A549 (cell line): ENCODE measurements at regions not wholly inside any gene's neighbourhood (a gene's known extent, or its start where the extent isn't known, plus 50 kb on each side); places are given as distances from the start of the nearest gene placed in this dataset.

Experiments used
- ATAC-seq, 2 experiments: fragments of 200-7000 bp in 1 of 2; fragments of >200 bp in 1 of 2; cut with Nextera tagmentation in 1 of 2; cut with Tn5 transposase in 1 of 2; 3 replicates each; pipeline versions ENCODE4 v1.8.0 to v1.9.1; 2018 to 2020; ENCODE audit warnings: mild to moderate bottlenecking in 1 of 2, moderate library complexity in 1 of 2
- CTCF ChIA-PET: fragments of 300-600 bp; sonication (Branson Sonifier 250); formaldehyde crosslinking; extraction: SDS; loops from one replicate; lab custom pipeline; 2021; ENCODE audit warnings: antibody characterized with exemption, inconsistent platforms; lab: Yijun Ruan, JAX
- POLR2A ChIA-PET: fragments of 350-600 bp; formaldehyde crosslinking; extraction: SDS; loops from one replicate; lab custom pipeline; 2021; ENCODE audit warnings: antibody characterized with exemption, inconsistent platforms; lab: Yijun Ruan, JAX
- DNase-seq, 2 experiments: peaks; one replicate each; pipeline versions ENCODE4 v3.0.0 to v3.0.0-alpha.2; 2011 to 2016; ENCODE audit warnings: low read depth in 1 of 2, low spot score in 1 of 2
- FAIRE-seq: peaks from 2 replicates; lab custom pipeline; 2011; peaks lifted over from hg19 to GRCh38; lab: Jason Lieb, UNC
- H3K27ac ChIP-seq, 2 experiments: fragments of >200 bp; sonication (Bioruptor Twin); formaldehyde crosslinking; 3 replicates each; pipeline ENCODE4 v1.5.1; 2016 to 2017
- H3K4me1 ChIP-seq: fragments of >200 bp; sonication (Bioruptor Twin); formaldehyde crosslinking; 3 replicates; pipeline ENCODE4 v1.6.1; 2016
- H3K4me2 ChIP-seq: fragments of >200 bp; sonication (Bioruptor Twin); formaldehyde crosslinking; 3 replicates; pipeline ENCODE4 v1.6.1; 2016
- H3K4me3 ChIP-seq: fragments of >200 bp; sonication (Bioruptor Twin); formaldehyde crosslinking; 3 replicates; pipeline ENCODE4 v1.5.1; 2016
- H3K9me3 ChIP-seq: fragments of >200 bp; sonication (Bioruptor Twin); formaldehyde crosslinking; 3 replicates; pipeline ENCODE4 v1.6.1; 2016
- FOSL2 ChIP-seq, 2 experiments: fragments of 450-650 bp in 1 of 2; fragments of >200 bp in 1 of 2; sonication (Bioruptor Twin) in 1 of 2; formaldehyde crosslinking; IDR thresholded peaks; 2 replicates each; pipeline versions ENCODE4 v1.5.0 to v1.6.1; 2016 to 2020; ENCODE audit warnings: mild to moderate bottlenecking in 1 of 2, moderate library complexity in 1 of 2
- HEYL ChIP-seq: fragments of 250-450 bp; sonication (Bioruptor Pico); IDR thresholded peaks from 2 replicates; pipeline ENCODE4 v1.8.0; 2021; ENCODE audit warnings: mild to moderate bottlenecking, moderate library complexity
- JUN ChIP-seq, 2 experiments: fragments of >200 bp; sonication (Bioruptor Twin); formaldehyde crosslinking; IDR thresholded peaks; 2 replicates in 1 of 2; 3 replicates in 1 of 2; pipeline ENCODE4 v1.6.1; 2016 to 2017
- KDM1A ChIP-seq: fragments of 200-600 bp; sonication (generic); IDR thresholded peaks from 2 replicates; pipeline ENCODE4 v1.6.1; 2016; ENCODE audit warnings: low read depth, mild to moderate bottlenecking
- KDM5A ChIP-seq: fragments of 200-600 bp; sonication (generic); IDR thresholded peaks from 2 replicates; pipeline ENCODE4 v1.6.1; 2016; ENCODE audit warnings: antibody characterized with exemption, mild to moderate bottlenecking
- MYC ChIP-seq: IDR thresholded peaks from 2 replicates; pipeline ENCODE4 v1.6.1; 2012; ENCODE audit warnings: mild to moderate bottlenecking, inconsistent platforms, low read length, improper control_type of control experiment, borderline replicate concordance
- NFE2L2 ChIP-seq: fragments of 150-350 bp; conservative IDR thresholded peaks from 2 replicates; pipeline ENCODE4 v1.6.1; 2014; ENCODE audit warnings: low read length
- NPAS2 ChIP-seq: fragments of 250-450 bp; sonication (Bioruptor Pico); IDR thresholded peaks from 2 replicates; pipeline ENCODE4 v1.8.0; 2022; ENCODE audit warnings: mild to moderate bottlenecking, moderate library complexity, borderline replicate concordance
- NR3C1 ChIP-seq: fragments of >200 bp; sonication (Bioruptor Twin); formaldehyde crosslinking; IDR thresholded peaks from 3 replicates; pipeline ENCODE4 v1.6.1; 2017
- PHF8 ChIP-seq: fragments of 200-600 bp; sonication (generic); IDR thresholded peaks from 2 replicates; pipeline ENCODE4 v1.6.1; 2016; ENCODE audit warnings: low read depth, mild to moderate bottlenecking, antibody characterized with exemption, moderate library complexity, borderline replicate concordance
- RFX5 ChIP-seq: fragments of 450-650 bp; IDR thresholded peaks from 2 replicates; pipeline ENCODE4 v1.7.1; 2014; ENCODE audit warnings: antibody characterized with exemption, mild to moderate bottlenecking, moderate library complexity
- RNF2 ChIP-seq: fragments of 200-600 bp; sonication (generic); IDR thresholded peaks from 2 replicates; pipeline ENCODE4 v1.6.1; 2016; ENCODE audit warnings: low read depth, mild to moderate bottlenecking, antibody characterized with exemption, moderate library complexity, borderline replicate concordance
- WGBS: methylation state at CpG from one replicate; pipeline ENCODE4 v1.1.6; 2017; ENCODE audit errors: missing lambda C conversion rate; 5-methylcytosine and 5-hydroxymethylcytosine counted together
- TF ChIP-seq, protein P1 (sequence below): IDR thresholded peaks from 2 replicates; pipeline ENCODE4 v1.6.1; 2012; ENCODE audit warnings: low read depth, borderline replicate concordance
- TF ChIP-seq, protein P2 (sequence below): IDR thresholded peaks from 2 replicates; pipeline ENCODE4 v1.6.1; 2012
- TF ChIP-seq, protein P3 (sequence below): fragments of >200 bp; sonication (Bioruptor Twin); formaldehyde crosslinking; IDR thresholded peaks from 3 replicates; pipeline ENCODE4 v1.5.1; 2016
- TF ChIP-seq, protein P4 (sequence below): fragments of 250-450 bp; sonication (Bioruptor Pico); IDR thresholded peaks from 2 replicates; pipeline ENCODE4 v1.5.0; 2021; ENCODE audit warnings: mild to moderate bottlenecking, moderate library complexity, borderline replicate concordance
- TF ChIP-seq, protein P5 (sequence below): fragments of 200-600 bp; sonication (generic); IDR thresholded peaks from 2 replicates; pipeline ENCODE4 v1.6.1; 2016; ENCODE audit warnings: antibody characterized with exemption, mild to moderate bottlenecking, moderate library complexity

DNA sequence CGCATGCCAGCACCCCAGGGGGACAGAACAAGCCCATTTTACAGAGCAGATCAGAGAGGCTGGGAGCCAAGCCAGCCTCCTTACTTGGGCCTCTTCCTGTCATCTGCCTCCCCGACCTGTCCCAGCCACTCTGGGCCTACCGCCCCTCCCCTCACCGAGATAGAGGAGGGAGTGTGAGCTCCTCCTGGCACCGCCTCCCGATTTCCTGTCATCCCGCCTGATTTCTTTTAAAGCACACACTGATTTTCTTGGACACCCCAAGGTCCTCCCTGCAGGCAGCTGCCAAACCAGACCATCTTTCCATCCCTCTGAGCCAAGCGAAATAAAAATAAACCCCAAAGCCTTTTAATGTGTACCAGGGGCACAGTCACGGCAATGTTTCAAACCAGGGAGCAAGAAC lies 108.4 kb downstream of the RFLNA start:
- Histone ChIP-seq H3K27ac (peak overlapping the region in 1 of 2 experiments; percentile 9; a peak in 1 of 6 replicates), H3K9me3 (no peaks in the 10 kb centered on the region), H3K4me2 (no peak overlapping the region), H3K4me1 (peaks cover 32% of the 10 kb centered on the region), H3K4me3 (no peak overlapping the region)
- DNase-seq = no peak
- ATAC-seq = no peak
- ChIA-PET CTCF (interaction anchor here (1.0 to 9.7 kb wide), 3 partner anchors 14 to 33 kb away, joined by 3 to 100 read pairs (median 4); no protein-coding TSS in a partner anchor), POLR2A (no interaction called here)
- TF ChIP-seq MYC = no peak
- TF ChIP-seq, protein P1, sequence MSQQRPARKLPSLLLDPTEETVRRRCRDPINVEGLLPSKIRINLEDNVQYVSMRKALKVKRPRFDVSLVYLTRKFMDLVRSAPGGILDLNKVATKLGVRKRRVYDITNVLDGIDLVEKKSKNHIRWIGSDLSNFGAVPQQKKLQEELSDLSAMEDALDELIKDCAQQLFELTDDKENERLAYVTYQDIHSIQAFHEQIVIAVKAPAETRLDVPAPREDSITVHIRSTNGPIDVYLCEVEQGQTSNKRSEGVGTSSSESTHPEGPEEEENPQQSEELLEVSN = no peak
- TF ChIP-seq, protein P2, sequence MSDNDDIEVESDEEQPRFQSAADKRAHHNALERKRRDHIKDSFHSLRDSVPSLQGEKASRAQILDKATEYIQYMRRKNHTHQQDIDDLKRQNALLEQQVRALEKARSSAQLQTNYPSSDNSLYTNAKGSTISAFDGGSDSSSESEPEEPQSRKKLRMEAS = no peak
- TF ChIP-seq, protein P3, sequence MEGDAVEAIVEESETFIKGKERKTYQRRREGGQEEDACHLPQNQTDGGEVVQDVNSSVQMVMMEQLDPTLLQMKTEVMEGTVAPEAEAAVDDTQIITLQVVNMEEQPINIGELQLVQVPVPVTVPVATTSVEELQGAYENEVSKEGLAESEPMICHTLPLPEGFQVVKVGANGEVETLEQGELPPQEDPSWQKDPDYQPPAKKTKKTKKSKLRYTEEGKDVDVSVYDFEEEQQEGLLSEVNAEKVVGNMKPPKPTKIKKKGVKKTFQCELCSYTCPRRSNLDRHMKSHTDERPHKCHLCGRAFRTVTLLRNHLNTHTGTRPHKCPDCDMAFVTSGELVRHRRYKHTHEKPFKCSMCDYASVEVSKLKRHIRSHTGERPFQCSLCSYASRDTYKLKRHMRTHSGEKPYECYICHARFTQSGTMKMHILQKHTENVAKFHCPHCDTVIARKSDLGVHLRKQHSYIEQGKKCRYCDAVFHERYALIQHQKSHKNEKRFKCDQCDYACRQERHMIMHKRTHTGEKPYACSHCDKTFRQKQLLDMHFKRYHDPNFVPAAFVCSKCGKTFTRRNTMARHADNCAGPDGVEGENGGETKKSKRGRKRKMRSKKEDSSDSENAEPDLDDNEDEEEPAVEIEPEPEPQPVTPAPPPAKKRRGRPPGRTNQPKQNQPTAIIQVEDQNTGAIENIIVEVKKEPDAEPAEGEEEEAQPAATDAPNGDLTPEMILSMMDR = no peak
- no peak for FAIRE-seq
- WGBS = 86% methylated on average over 9 of the region's 9 CpGs

DNA sequence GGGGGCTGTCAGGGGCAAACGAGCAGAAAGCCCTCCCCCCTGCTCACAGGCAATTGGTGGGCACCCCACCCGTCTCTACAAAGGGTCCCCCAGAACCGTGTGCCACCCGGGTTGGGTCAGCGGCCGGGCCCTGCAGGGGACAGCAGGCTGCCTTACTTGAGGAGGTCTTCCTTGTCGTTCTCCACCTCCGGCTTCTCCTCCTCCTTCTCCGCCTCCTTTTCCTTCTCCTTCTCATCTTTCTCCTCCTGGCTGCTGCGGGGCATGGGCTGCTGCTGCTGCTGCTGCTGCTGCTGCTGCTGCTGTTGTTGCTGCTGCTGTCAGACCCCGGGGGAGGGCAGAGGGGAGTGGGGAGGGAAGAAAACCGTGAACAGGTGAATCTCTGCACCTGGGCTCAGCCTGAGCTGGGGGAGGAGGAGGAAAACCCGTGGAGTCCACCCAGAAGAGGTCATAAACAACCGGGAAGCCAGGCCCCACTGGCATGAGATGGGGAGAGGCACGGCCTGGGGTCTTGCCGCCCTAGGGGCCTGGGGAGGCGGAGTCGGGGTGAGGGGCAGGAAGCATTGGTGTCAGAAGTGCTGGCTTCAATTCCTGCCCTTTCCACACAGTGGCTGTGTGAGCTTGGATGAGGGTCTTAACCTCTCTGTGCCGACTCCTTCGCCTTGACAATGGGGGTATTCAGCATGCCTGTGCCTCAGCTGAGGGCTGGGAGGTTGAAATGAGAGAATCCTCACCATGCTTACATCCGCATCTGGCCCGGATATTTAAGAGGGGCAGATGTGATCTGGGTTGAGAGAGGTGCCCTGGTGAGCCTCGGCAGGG lies 107.6 kb downstream of the RFLNA start:
- no peak for DNase-seq
- Histone ChIP-seq H3K4me1 (peaks cover 40% of the 10 kb centered on the region), H3K4me3 (no peak overlapping the region), H3K9me3 (no peaks in the 10 kb centered on the region), H3K4me2 (no peak overlapping the region), H3K27ac (no peak overlapping the region; a peak in 1 of 6 replicates)
- WGBS = 85% methylated on average over 22 of the region's 23 CpGs
- no peak for TF ChIP-seq NR3C1
- TF ChIP-seq RNF2 = no peak
- no peak for TF ChIP-seq HEYL (CRISPR knock-in tag)
- TF ChIP-seq, protein P1 = no peak
- no peak for TF ChIP-seq JUN (IDR thresholded peaks at IDR 0.05)
- TF ChIP-seq NFE2L2 = no peak
- no peak for TF ChIP-seq KDM1A
- TF ChIP-seq FOSL2 (IDR thresholded peaks at IDR 0.05) = no peak
- TF ChIP-seq FOSL2 (CRISPR knock-in tag; IDR thresholded peaks at IDR 0.05) = no peak
- no peak for TF ChIP-seq RFX5
- TF ChIP-seq NPAS2 = no peak
- TF ChIP-seq, protein P4, sequence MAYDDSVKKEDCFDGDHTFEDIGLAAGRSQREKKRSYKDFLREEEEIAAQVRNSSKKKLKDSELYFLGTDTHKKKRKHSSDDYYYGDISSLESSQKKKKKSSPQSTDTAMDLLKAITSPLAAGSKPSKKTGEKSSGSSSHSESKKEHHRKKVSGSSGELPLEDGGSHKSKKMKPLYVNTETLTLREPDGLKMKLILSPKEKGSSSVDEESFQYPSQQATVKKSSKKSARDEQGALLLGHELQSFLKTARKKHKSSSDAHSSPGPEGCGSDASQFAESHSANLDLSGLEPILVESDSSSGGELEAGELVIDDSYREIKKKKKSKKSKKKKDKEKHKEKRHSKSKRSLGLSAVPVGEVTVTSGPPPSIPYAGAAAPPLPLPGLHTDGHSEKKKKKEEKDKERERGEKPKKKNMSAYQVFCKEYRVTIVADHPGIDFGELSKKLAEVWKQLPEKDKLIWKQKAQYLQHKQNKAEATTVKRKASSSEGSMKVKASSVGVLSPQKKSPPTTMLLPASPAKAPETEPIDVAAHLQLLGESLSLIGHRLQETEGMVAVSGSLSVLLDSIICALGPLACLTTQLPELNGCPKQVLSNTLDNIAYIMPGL = no peak
- no peak for TF ChIP-seq KDM5A
- TF ChIP-seq, protein P5, sequence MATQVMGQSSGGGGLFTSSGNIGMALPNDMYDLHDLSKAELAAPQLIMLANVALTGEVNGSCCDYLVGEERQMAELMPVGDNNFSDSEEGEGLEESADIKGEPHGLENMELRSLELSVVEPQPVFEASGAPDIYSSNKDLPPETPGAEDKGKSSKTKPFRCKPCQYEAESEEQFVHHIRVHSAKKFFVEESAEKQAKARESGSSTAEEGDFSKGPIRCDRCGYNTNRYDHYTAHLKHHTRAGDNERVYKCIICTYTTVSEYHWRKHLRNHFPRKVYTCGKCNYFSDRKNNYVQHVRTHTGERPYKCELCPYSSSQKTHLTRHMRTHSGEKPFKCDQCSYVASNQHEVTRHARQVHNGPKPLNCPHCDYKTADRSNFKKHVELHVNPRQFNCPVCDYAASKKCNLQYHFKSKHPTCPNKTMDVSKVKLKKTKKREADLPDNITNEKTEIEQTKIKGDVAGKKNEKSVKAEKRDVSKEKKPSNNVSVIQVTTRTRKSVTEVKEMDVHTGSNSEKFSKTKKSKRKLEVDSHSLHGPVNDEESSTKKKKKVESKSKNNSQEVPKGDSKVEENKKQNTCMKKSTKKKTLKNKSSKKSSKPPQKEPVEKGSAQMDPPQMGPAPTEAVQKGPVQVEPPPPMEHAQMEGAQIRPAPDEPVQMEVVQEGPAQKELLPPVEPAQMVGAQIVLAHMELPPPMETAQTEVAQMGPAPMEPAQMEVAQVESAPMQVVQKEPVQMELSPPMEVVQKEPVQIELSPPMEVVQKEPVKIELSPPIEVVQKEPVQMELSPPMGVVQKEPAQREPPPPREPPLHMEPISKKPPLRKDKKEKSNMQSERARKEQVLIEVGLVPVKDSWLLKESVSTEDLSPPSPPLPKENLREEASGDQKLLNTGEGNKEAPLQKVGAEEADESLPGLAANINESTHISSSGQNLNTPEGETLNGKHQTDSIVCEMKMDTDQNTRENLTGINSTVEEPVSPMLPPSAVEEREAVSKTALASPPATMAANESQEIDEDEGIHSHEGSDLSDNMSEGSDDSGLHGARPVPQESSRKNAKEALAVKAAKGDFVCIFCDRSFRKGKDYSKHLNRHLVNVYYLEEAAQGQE = no peak
- TF ChIP-seq PHF8 = no peak
- CTCF ChIA-PET = interaction anchor here (1.0 to 10.2 kb wide), 5 partner anchors 7 to 322 kb away, joined by 3 to 100 read pairs (median 4); no protein-coding TSS in a partner anchor
- ATAC-seq = no peak
- POLR2A ChIA-PET = no interaction called here
- no peak for FAIRE-seq
